ENCODE measurements at regions not wholly inside any gene's neighbourhood (a gene's known extent, or its start where the extent isn't known, plus 50 kb on each side); places are given as distances from the start of the nearest gene placed in this dataset.

GRCh38 chr5:19189176-19189575 is 798.8 kb downstream of the CDH18 start:
- TF ChIP-seq, protein P1, sequence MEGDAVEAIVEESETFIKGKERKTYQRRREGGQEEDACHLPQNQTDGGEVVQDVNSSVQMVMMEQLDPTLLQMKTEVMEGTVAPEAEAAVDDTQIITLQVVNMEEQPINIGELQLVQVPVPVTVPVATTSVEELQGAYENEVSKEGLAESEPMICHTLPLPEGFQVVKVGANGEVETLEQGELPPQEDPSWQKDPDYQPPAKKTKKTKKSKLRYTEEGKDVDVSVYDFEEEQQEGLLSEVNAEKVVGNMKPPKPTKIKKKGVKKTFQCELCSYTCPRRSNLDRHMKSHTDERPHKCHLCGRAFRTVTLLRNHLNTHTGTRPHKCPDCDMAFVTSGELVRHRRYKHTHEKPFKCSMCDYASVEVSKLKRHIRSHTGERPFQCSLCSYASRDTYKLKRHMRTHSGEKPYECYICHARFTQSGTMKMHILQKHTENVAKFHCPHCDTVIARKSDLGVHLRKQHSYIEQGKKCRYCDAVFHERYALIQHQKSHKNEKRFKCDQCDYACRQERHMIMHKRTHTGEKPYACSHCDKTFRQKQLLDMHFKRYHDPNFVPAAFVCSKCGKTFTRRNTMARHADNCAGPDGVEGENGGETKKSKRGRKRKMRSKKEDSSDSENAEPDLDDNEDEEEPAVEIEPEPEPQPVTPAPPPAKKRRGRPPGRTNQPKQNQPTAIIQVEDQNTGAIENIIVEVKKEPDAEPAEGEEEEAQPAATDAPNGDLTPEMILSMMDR (IDR thresholded peaks at IDR 0.05; ENCODE audit: borderline replicate concordance, extremely low read depth, low read length, poor library complexity, severe bottlenecking): no peak
- no peak for TF ChIP-seq EZH2 (IDR thresholded peaks at IDR 0.05; ENCODE audit: borderline replicate concordance, low read depth, low read length, severe bottlenecking)

Measured in DND-41 (cell line).